Muscle layer of colon (tissue), 2 donors: ENCODE measurements at regions not wholly inside any gene's neighbourhood (a gene's known extent, or its start where the extent isn't known, plus 50 kb on each side); places are given as distances from the start of the nearest gene placed in this dataset.

Experiments used
- H3K27ac ChIP-seq: one replicate; pipeline ENCODE4 v1.7.0; 2013; ENCODE audit warnings: low read depth, mild to moderate bottlenecking, low read length, moderate library complexity
- H3K27me3 ChIP-seq, 2 donors: one replicate each; pipeline ENCODE4 v1.7.0; 2013; ENCODE audit warnings: low read length in 2 of 2, mild to moderate bottlenecking in 2 of 2; ENCODE audit not compliant: insufficient read depth in 2 of 2, control insufficient read depth in 1 of 2
- H3K36me3 ChIP-seq: one replicate; pipeline ENCODE4 v1.7.0; 2013; ENCODE audit warnings: mild to moderate bottlenecking, low read length; ENCODE audit not compliant: insufficient read depth
- H3K4me1 ChIP-seq: one replicate; pipeline ENCODE4 v1.7.0; 2013; ENCODE audit warnings: mild to moderate bottlenecking, low read length; ENCODE audit not compliant: insufficient read depth
- H3K4me3 ChIP-seq, 2 donors: one replicate each; pipeline ENCODE4 v1.7.0; 2013; ENCODE audit warnings: low read length in 2 of 2, low read depth in 1 of 2, mild to moderate bottlenecking in 1 of 2, moderate library complexity in 1 of 2
- H3K9ac ChIP-seq: one replicate; pipeline ENCODE4 v1.7.0; 2013; ENCODE audit warnings: low read length
- H3K9me3 ChIP-seq: one replicate; pipeline ENCODE4 v1.7.0; 2013; ENCODE audit warnings: mild to moderate bottlenecking, low read length
- donor health status: abdominal sarcoma.
- donor health status: Adenocarcinoma of cecum.

- no peaks in the 10 kb centered on the region for H3K4me1 ChIP-seq
- no peaks in the 10 kb centered on the region for H3K27me3 ChIP-seq
- H3K27ac ChIP-seq, result no peak overlapping the region
- H3K9me3 ChIP-seq, result no peaks in the 10 kb centered on the region
- H3K4me3 ChIP-seq, result no peak overlapping the region
- H3K9ac ChIP-seq, result no peak overlapping the region
- H3K36me3 ChIP-seq, result no peaks in the 10 kb centered on the region
Observed at GRCh38 chr5:8570528-8570927, 701.6 kb downstream of the MTRR start.

GRCh38 chr5:8576178-8576577 lies 707.2 kb downstream of the MTRR start:
- H3K27me3 ChIP-seq, result no peaks in the 10 kb centered on the region
- H3K9ac ChIP-seq, result no peak overlapping the region
- H3K36me3 ChIP-seq, result no peaks in the 10 kb centered on the region
- no peak overlapping the region for H3K27ac ChIP-seq
- no peaks in the 10 kb centered on the region for H3K4me1 ChIP-seq
- no peaks in the 10 kb centered on the region for H3K9me3 ChIP-seq
- H3K4me3 ChIP-seq, result no peak overlapping the region

- Histone ChIP-seq H3K27me3 (no peaks in the 10 kb centered on the region), H3K27ac (no peak overlapping the region), H3K4me1 (no peaks in the 10 kb centered on the region)
Observed at GRCh38 chr5:8577792-8578191, 708.8 kb downstream of the MTRR start.

GRCh38 chr5:8580298-8580697 lies 711.4 kb downstream of the MTRR start:
- Histone ChIP-seq H3K36me3 (no peaks in the 10 kb centered on the region), H3K4me3 (no peak overlapping the region), H3K4me1 (no peaks in the 10 kb centered on the region), H3K9ac (no peak overlapping the region), H3K27ac (no peak overlapping the region), H3K9me3 (no peaks in the 10 kb centered on the region), H3K27me3 (no peaks in the 10 kb centered on the region)

More at GRCh38 chr5:8577792-8578191, 708.8 kb downstream of the MTRR start:
- H3K36me3 ChIP-seq, result no peaks in the 10 kb centered on the region
- no peak overlapping the region for H3K9ac ChIP-seq
- no peak overlapping the region for H3K4me3 ChIP-seq
- H3K9me3 ChIP-seq, result no peaks in the 10 kb centered on the region

GRCh38 chr5:8581047-8581446 lies 712.1 kb downstream of the MTRR start:
- Histone ChIP-seq H3K27ac (no peak overlapping the region), H3K4me1 (no peaks in the 10 kb centered on the region), H3K4me3 (no peak overlapping the region), H3K27me3 (no peaks in the 10 kb centered on the region), H3K36me3 (no peaks in the 10 kb centered on the region), H3K9me3 (no peaks in the 10 kb centered on the region), H3K9ac (no peak overlapping the region)

- Histone ChIP-seq H3K4me1 (no peaks in the 10 kb centered on the region), H3K27me3 (no peaks in the 10 kb centered on the region), H3K9ac (no peak overlapping the region), H3K9me3 (no peaks in the 10 kb centered on the region), H3K27ac (no peak overlapping the region), H3K4me3 (no peak overlapping the region), H3K36me3 (no peaks in the 10 kb centered on the region)
Observed at GRCh38 chr5:8585230-8586018, 716.5 kb downstream of the MTRR start.

- no peaks in the 10 kb centered on the region for H3K27me3 ChIP-seq
- H3K9me3 ChIP-seq, result no peaks in the 10 kb centered on the region
- no peaks in the 10 kb centered on the region for H3K36me3 ChIP-seq
- no peak overlapping the region for H3K27ac ChIP-seq
- H3K9ac ChIP-seq, result no peak overlapping the region
- H3K4me1 ChIP-seq, result no peaks in the 10 kb centered on the region
- H3K4me3 ChIP-seq, result no peak overlapping the region
Observed at GRCh38 chr5:8590959-8591358, 722.0 kb downstream of the MTRR start.

GRCh38 chr5:8598356-8598755 lies 729.4 kb downstream of the MTRR start:
- Histone ChIP-seq H3K27ac (no peak overlapping the region), H3K36me3 (no peaks in the 10 kb centered on the region), H3K9me3 (no peaks in the 10 kb centered on the region), H3K27me3 (no peaks in the 10 kb centered on the region), H3K9ac (no peak overlapping the region), H3K4me1 (no peaks in the 10 kb centered on the region), H3K4me3 (no peak overlapping the region)

GRCh38 chr5:8598996-8599395 lies 730.0 kb downstream of the MTRR start:
- no peak overlapping the region for H3K4me3 ChIP-seq
- H3K27ac ChIP-seq, result no peak overlapping the region
- no peaks in the 10 kb centered on the region for H3K4me1 ChIP-seq
- no peaks in the 10 kb centered on the region for H3K36me3 ChIP-seq
- H3K27me3 ChIP-seq, result no peaks in the 10 kb centered on the region
- H3K9ac ChIP-seq, result no peak overlapping the region
- no peaks in the 10 kb centered on the region for H3K9me3 ChIP-seq

GRCh38 chr5:8600843-8601242 lies 731.9 kb downstream of the MTRR start:
- Histone ChIP-seq H3K4me3 (no peak overlapping the region), H3K27ac (no peak overlapping the region), H3K9me3 (no peaks in the 10 kb centered on the region), H3K27me3 (no peaks in the 10 kb centered on the region), H3K36me3 (no peaks in the 10 kb centered on the region), H3K9ac (no peak overlapping the region), H3K4me1 (no peaks in the 10 kb centered on the region)

GRCh38 chr5:8601831-8602354 lies 732.9 kb downstream of the MTRR start:
- H3K27me3 ChIP-seq, result no peaks in the 10 kb centered on the region
- H3K27ac ChIP-seq, result no peak overlapping the region
- no peaks in the 10 kb centered on the region for H3K4me1 ChIP-seq
- no peak overlapping the region for H3K9ac ChIP-seq
- no peaks in the 10 kb centered on the region for H3K36me3 ChIP-seq
- H3K4me3 ChIP-seq, result no peak overlapping the region
- H3K9me3 ChIP-seq, result no peaks in the 10 kb centered on the region

- Histone ChIP-seq H3K9ac (no peak overlapping the region), H3K4me3 (no peak overlapping the region), H3K36me3 (no peaks in the 10 kb centered on the region), H3K27me3 (no peaks in the 10 kb centered on the region), H3K9me3 (no peaks in the 10 kb centered on the region), H3K27ac (no peak overlapping the region), H3K4me1 (no peaks in the 10 kb centered on the region)
Observed at GRCh38 chr5:8606231-8606630, 737.3 kb downstream of the MTRR start.
